ENCODE measurements at regions not wholly inside any gene's neighbourhood (a gene's known extent, or its start where the extent isn't known, plus 50 kb on each side); places are given as distances from the start of the nearest gene placed in this dataset.

- Histone ChIP-seq H3K9me3 (ENCODE audit: insufficient read depth, low read length, severe bottlenecking) (no peaks in the 10 kb centered on the region), H3K27ac (ENCODE audit: low read length) (no peak overlapping the region), H3K27me3 (ENCODE audit: insufficient read depth, low read length, poor library complexity) (peaks cover 4% of the 10 kb centered on the region), H3K4me2 (ENCODE audit: insufficient read depth, low read length) (no peak overlapping the region), H3K9ac (ENCODE audit: low read depth, low read length) (no peak overlapping the region), H3K4me1 (ENCODE audit: insufficient read depth, low read length) (no peaks in the 10 kb centered on the region), H3K79me2 (ENCODE audit: insufficient read depth, low read length) (no peaks in the 10 kb centered on the region), H3K4me3 (ENCODE audit: low read depth in 1 of 2, low read length in 2 of 2) (no peak overlapping the region), H4K20me1 (ENCODE audit: insufficient read depth, low read length) (no peaks in the 10 kb centered on the region), H3K36me3 (ENCODE audit: insufficient read depth, low read length) (no peaks in the 10 kb centered on the region), H2AFZ (ENCODE audit: low read depth, low read length) (no peak overlapping the region)
- no peak for ATAC-seq (ENCODE audit: insufficient read depth, low read depth)
- TF ChIP-seq EZH2 (IDR thresholded peaks at IDR 0.05; ENCODE audit: borderline replicate concordance, low read depth, low read length, severe bottlenecking) (no peak), CTCF (IDR thresholded peaks at IDR 0.05; ENCODE audit: borderline replicate concordance, extremely low read depth, low read length, poor library complexity, severe bottlenecking) (no peak)
- DNase-seq: no peak
These were observed 89.4 kb upstream of the DKK2 start for GRCh38 chr4:107125496-107125895.

- ATAC-seq (ENCODE audit: insufficient read depth, low read depth) (no peak), DNase-seq (no peak)
- H3K4me1 ChIP-seq (ENCODE audit: insufficient read depth, low read length): no peaks in the 10 kb centered on the region
- no peak overlapping the region for H3K27ac ChIP-seq (ENCODE audit: low read length)
- no peak for TF ChIP-seq CTCF (IDR thresholded peaks at IDR 0.05; ENCODE audit: borderline replicate concordance, extremely low read depth, low read length, poor library complexity, severe bottlenecking)
- TF ChIP-seq EZH2 (IDR thresholded peaks at IDR 0.05; ENCODE audit: borderline replicate concordance, low read depth, low read length, severe bottlenecking): no peak
- no peak overlapping the region for H2AFZ ChIP-seq (ENCODE audit: low read depth, low read length)
- H4K20me1 ChIP-seq (ENCODE audit: insufficient read depth, low read length): no peaks in the 10 kb centered on the region
- no peaks in the 10 kb centered on the region for H3K36me3 ChIP-seq (ENCODE audit: insufficient read depth, low read length)
- H3K9ac ChIP-seq (ENCODE audit: low read depth, low read length): no peak overlapping the region
- H3K4me2 ChIP-seq (ENCODE audit: insufficient read depth, low read length): no peak overlapping the region
- H3K27me3 ChIP-seq (ENCODE audit: insufficient read depth, low read length, poor library complexity): peaks cover 1% of the 10 kb centered on the region
- no peaks in the 10 kb centered on the region for H3K79me2 ChIP-seq (ENCODE audit: insufficient read depth, low read length)
- H3K4me3 ChIP-seq (ENCODE audit: low read depth in 1 of 2, low read length in 2 of 2): no peak overlapping the region
- H3K9me3 ChIP-seq (ENCODE audit: insufficient read depth, low read length, severe bottlenecking): no peaks in the 10 kb centered on the region
These were observed 86.6 kb upstream of the DKK2 start for GRCh38 chr4:107122736-107123135.

GRCh38 chr4:107120661-107121060 lies 84.5 kb upstream of the DKK2 start:
- Histone ChIP-seq H3K79me2 (ENCODE audit: insufficient read depth, low read length) (no peaks in the 10 kb centered on the region), H3K36me3 (ENCODE audit: insufficient read depth, low read length) (no peaks in the 10 kb centered on the region), H3K27me3 (ENCODE audit: insufficient read depth, low read length, poor library complexity) (no peaks in the 10 kb centered on the region), H3K4me1 (ENCODE audit: insufficient read depth, low read length) (no peaks in the 10 kb centered on the region), H3K9me3 (ENCODE audit: insufficient read depth, low read length, severe bottlenecking) (no peaks in the 10 kb centered on the region), H3K4me2 (ENCODE audit: insufficient read depth, low read length) (no peak overlapping the region), H4K20me1 (ENCODE audit: insufficient read depth, low read length) (no peaks in the 10 kb centered on the region), H3K27ac (ENCODE audit: low read length) (no peak overlapping the region), H2AFZ (ENCODE audit: low read depth, low read length) (no peak overlapping the region), H3K9ac (ENCODE audit: low read depth, low read length) (no peak overlapping the region), H3K4me3 (ENCODE audit: low read depth in 1 of 2, low read length in 2 of 2) (no peak overlapping the region)
- no peak for TF ChIP-seq CTCF (IDR thresholded peaks at IDR 0.05; ENCODE audit: borderline replicate concordance, extremely low read depth, low read length, poor library complexity, severe bottlenecking)
- no peak for TF ChIP-seq EZH2 (IDR thresholded peaks at IDR 0.05; ENCODE audit: borderline replicate concordance, low read depth, low read length, severe bottlenecking)
- ATAC-seq (ENCODE audit: insufficient read depth, low read depth) (no peak), DNase-seq (no peak)

GRCh38 chr4:107117726-107118125 lies 81.6 kb upstream of the DKK2 start:
- H3K27ac ChIP-seq (ENCODE audit: low read length): no peak overlapping the region
- H3K4me3 ChIP-seq (ENCODE audit: low read depth in 1 of 2, low read length in 2 of 2): no peak overlapping the region
- no peaks in the 10 kb centered on the region for H3K27me3 ChIP-seq (ENCODE audit: insufficient read depth, low read length, poor library complexity)
- H3K4me2 ChIP-seq (ENCODE audit: insufficient read depth, low read length): no peak overlapping the region
- no peaks in the 10 kb centered on the region for H3K4me1 ChIP-seq (ENCODE audit: insufficient read depth, low read length)
- TF ChIP-seq EZH2 (IDR thresholded peaks at IDR 0.05; ENCODE audit: borderline replicate concordance, low read depth, low read length, severe bottlenecking): no peak
- TF ChIP-seq CTCF (IDR thresholded peaks at IDR 0.05; ENCODE audit: borderline replicate concordance, extremely low read depth, low read length, poor library complexity, severe bottlenecking): no peak
- no peaks in the 10 kb centered on the region for H3K79me2 ChIP-seq (ENCODE audit: insufficient read depth, low read length)
- DNase-seq: no peak
- no peak for ATAC-seq (ENCODE audit: insufficient read depth, low read depth)
- no peaks in the 10 kb centered on the region for H3K9me3 ChIP-seq (ENCODE audit: insufficient read depth, low read length, severe bottlenecking)
- no peak overlapping the region for H2AFZ ChIP-seq (ENCODE audit: low read depth, low read length)
- no peaks in the 10 kb centered on the region for H3K36me3 ChIP-seq (ENCODE audit: insufficient read depth, low read length)
- H3K9ac ChIP-seq (ENCODE audit: low read depth, low read length): no peak overlapping the region
- H4K20me1 ChIP-seq (ENCODE audit: insufficient read depth, low read length): no peaks in the 10 kb centered on the region
